Left lung (tissue), 4 donors: ENCODE measurements at regions not wholly inside any gene's neighbourhood (a gene's known extent, or its start where the extent isn't known, plus 50 kb on each side); places are given as distances from the start of the nearest gene placed in this dataset.

Source experiments
- ATAC-seq: fragments of 200-7000 bp; cut with Tn5 transposase; one replicate; pipeline ENCODE4 v1.9.1; 2020; ENCODE audit warnings: moderate library complexity
- DNase-seq, 4 donors: peaks; one replicate each; pipeline ENCODE4 v3.0.0-alpha.2; 2013 to 2020
- H3K27ac ChIP-seq, 2 donors: fragments of 200-600 bp; sonication (generic) in 1 of 2; one replicate each; pipeline versions ENCODE4 v1.5.0 to v1.8.0; 2020 to 2021
- H3K27me3 ChIP-seq, 2 donors: fragments of 200-600 bp; sonication (generic) in 1 of 2; one replicate each; pipeline versions ENCODE4 v1.5.0 to v1.8.0; 2020 to 2021
- H3K36me3 ChIP-seq, 2 donors: fragments of 200-600 bp; sonication (generic) in 1 of 2; one replicate each; pipeline versions ENCODE4 v1.5.0 to v1.8.0; 2020 to 2021
- H3K4me1 ChIP-seq, 2 donors: fragments of 200-600 bp; one replicate each; pipeline ENCODE4 v1.8.0; 2021
- H3K4me3 ChIP-seq, 2 donors: fragments of 200-600 bp; sonication (generic) in 1 of 2; one replicate each; pipeline versions ENCODE4 v1.5.0 to v1.8.0; 2020 to 2021; ENCODE audit warnings: mild to moderate bottlenecking in 1 of 2
- H3K9me3 ChIP-seq, 2 donors: fragments of 200-600 bp; sonication (generic) in 1 of 2; one replicate each; pipeline versions ENCODE4 v1.5.0 to v1.8.0; 2020 to 2021
- intact Hi-C, 2 donors: fragments of 100-400 bp; cut with DNase I; formaldehyde crosslinking; loops; one replicate each; pipeline versions ENCODE4 v1.11.2 to v1.14.2; 2022
- TF ChIP-seq, protein P1 (sequence below), 2 donors: fragments of 200-600 bp; sonication (generic) in 1 of 2; IDR thresholded peaks; one replicate each; pipeline versions ENCODE4 v1.5.0 to v1.8.0; 2021; ENCODE audit warnings: antibody characterized with exemption in 2 of 2
- donor health status: DM: no; HTN: yes; CAD: no.
- donor health status: DM: no; HTN: no; CAD: no.

DNA sequence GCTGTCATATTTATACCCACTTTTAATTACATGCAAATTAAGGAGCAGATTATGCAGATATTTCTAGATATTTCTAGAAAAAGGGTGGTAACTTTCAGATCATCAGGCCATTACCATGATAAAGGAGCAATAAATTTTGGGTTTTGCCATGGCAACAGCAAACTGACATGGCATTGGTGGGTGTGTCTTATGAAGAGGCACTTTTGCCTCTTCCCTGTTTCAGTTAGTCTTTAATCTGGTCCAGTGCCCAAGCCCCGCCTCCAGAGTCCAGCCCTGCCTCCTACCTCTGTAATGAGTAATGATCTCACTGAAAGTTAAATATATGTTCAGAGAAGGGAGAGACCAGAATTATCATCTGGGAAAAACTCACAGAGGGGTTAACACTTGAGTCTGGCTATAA lies 124.8 kb downstream of the SCG2 start:
- H3K36me3 ChIP-seq = no peaks in the 10 kb centered on the region
- H3K27me3 ChIP-seq = no peaks in the 10 kb centered on the region
- TF ChIP-seq, protein P1, sequence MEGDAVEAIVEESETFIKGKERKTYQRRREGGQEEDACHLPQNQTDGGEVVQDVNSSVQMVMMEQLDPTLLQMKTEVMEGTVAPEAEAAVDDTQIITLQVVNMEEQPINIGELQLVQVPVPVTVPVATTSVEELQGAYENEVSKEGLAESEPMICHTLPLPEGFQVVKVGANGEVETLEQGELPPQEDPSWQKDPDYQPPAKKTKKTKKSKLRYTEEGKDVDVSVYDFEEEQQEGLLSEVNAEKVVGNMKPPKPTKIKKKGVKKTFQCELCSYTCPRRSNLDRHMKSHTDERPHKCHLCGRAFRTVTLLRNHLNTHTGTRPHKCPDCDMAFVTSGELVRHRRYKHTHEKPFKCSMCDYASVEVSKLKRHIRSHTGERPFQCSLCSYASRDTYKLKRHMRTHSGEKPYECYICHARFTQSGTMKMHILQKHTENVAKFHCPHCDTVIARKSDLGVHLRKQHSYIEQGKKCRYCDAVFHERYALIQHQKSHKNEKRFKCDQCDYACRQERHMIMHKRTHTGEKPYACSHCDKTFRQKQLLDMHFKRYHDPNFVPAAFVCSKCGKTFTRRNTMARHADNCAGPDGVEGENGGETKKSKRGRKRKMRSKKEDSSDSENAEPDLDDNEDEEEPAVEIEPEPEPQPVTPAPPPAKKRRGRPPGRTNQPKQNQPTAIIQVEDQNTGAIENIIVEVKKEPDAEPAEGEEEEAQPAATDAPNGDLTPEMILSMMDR (IDR thresholded peaks at IDR 0.05) = no peak
- no peak for ATAC-seq
- intact Hi-C loops = no loop called here
- H3K4me1 ChIP-seq = no peaks in the 10 kb centered on the region
- no peak for DNase-seq
- no peaks in the 10 kb centered on the region for H3K9me3 ChIP-seq
- H3K4me3 ChIP-seq = no peak overlapping the region
- H3K27ac ChIP-seq = no peak overlapping the region

DNA sequence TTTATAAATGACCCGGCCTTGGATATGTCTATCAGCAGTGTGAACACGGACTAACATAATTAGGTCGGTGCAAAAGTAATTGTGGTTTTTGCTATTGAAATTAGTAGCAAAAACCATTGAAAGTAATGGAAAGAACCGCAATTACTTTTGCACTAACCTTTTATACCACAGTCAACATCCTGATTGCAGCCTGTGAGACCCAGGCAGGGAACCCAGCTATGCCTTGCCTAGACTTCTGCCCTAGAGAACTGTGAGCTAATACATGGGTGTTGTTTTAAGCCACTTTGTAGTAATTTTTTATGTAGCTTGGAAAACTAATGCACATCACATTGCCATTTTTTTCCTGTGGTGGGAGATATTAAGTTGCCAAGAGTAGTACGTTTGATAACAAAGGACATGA lies 120.7 kb downstream of the SCG2 start:
- Histone ChIP-seq H3K4me1 (no peaks in the 10 kb centered on the region), H3K36me3 (no peaks in the 10 kb centered on the region), H3K27ac (no peak overlapping the region), H3K9me3 (no peaks in the 10 kb centered on the region), H3K27me3 (no peaks in the 10 kb centered on the region), H3K4me3 (no peak overlapping the region)
- DNase-seq (no peak), ATAC-seq (no peak)
- TF ChIP-seq, protein P1 (IDR thresholded peaks at IDR 0.05) = no peak
- intact Hi-C loops = no loop called here

DNA sequence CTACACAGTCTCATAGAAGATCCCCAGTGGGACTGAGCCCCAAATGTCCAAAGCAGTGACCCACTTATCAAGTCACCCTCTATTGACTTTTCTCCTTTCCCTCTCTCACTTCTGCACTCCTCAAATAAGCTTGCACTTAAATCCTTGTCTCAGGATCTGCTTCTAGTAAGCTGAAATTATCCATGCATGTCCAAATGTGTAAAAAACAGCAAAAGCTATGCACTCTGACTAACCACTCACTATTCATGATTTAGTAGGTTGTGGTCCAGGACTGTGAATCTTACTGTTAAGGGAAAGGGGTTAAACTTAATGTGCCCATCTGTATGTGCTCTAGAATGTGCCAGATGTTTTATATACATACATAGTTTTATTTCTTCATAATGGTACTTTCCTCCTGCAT lies 115.4 kb downstream of the SCG2 start:
- Histone ChIP-seq H3K4me3 (no peak overlapping the region), H3K36me3 (no peaks in the 10 kb centered on the region), H3K9me3 (no peaks in the 10 kb centered on the region), H3K4me1 (no peaks in the 10 kb centered on the region), H3K27me3 (no peaks in the 10 kb centered on the region), H3K27ac (no peak overlapping the region)
- TF ChIP-seq, protein P1 (IDR thresholded peaks at IDR 0.05) = no peak
- DNase-seq (no peak), ATAC-seq (no peak)
- intact Hi-C loops = no loop called here

DNA sequence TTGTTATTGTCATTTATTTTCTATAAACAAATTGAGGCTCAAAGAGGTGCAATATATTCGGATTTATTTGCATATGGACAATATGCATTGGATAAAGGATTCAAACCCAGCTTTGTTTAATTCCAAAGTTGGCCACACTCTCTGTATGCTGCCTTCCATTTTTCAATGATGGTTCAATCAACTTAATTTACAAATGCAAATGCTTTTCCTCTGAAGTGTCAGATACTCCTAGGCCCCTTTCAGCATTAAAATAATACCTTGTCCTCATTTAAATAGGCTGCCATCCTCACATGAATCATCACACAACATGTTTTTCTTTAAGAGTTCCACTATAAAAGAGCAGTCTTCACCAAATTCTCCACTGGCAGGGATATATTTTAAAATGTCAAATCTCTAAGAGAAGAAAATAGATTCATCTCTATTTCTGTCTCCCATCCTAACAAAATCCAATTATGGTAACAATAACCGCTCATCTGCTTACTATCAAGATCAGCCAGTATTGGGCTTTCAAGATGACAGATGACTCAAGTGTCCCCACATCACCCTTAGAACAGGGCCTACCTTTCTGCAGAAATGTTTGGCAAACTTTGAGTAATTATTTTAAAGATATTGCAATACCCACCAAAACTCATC lies 114.8 kb downstream of the SCG2 start:
- intact Hi-C loops = no loop called here
- no peak overlapping the region for H3K4me3 ChIP-seq
- ATAC-seq (no peak), DNase-seq (no peak)
- no peaks in the 10 kb centered on the region for H3K36me3 ChIP-seq
- H3K4me1 ChIP-seq = no peaks in the 10 kb centered on the region
- H3K27ac ChIP-seq = no peak overlapping the region
- H3K9me3 ChIP-seq = no peaks in the 10 kb centered on the region
- H3K27me3 ChIP-seq = no peaks in the 10 kb centered on the region
- TF ChIP-seq, protein P1 (IDR thresholded peaks at IDR 0.05) = no peak

DNA sequence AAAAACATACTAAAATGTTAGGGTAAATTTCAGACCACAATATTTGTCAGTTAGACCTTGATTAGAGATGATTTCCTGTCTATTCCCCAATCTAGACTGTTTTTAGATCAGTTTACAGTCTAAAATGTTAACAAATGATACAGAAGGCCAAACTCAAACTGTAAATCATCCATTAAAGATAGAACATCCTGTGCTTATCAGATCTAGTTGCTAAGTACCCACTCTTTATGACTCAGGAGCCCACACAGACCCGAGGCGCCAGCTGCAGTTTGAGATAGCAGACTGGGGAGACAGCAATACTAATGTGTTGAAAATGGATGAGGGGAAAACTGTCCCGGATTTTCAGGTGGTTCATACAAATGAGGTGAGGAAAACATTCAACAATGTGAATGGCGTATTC lies 113.3 kb downstream of the SCG2 start:
- Histone ChIP-seq H3K9me3 (no peaks in the 10 kb centered on the region), H3K27ac (no peak overlapping the region), H3K4me3 (no peak overlapping the region), H3K4me1 (no peaks in the 10 kb centered on the region), H3K36me3 (no peaks in the 10 kb centered on the region), H3K27me3 (no peaks in the 10 kb centered on the region)
- ATAC-seq (no peak), DNase-seq (no peak)
- intact Hi-C loops = no loop called here
- TF ChIP-seq, protein P1 (IDR thresholded peaks at IDR 0.05) = no peak
